HCT116 (cell line): ENCODE measurements at regions not wholly inside any gene's neighbourhood (a gene's known extent, or its start where the extent isn't known, plus 50 kb on each side); places are given as distances from the start of the nearest gene placed in this dataset.
"Not testable (repeated sequence)": the region's sequence is repeated elsewhere in the genome, so short reads cannot be mapped to it uniquely, and the experiment has no call there.

Source experiments
- ATAC-seq: fragments of 200-7000 bp; cut with Tn5 transposase; 2 replicates; pipeline ENCODE4 v1.9.1; 2020; ENCODE audit warnings: mild to moderate bottlenecking, moderate library complexity
- BruUV-seq: library from RNA; stranded (reverse); fragments of 400-500 nt; replicated peaks from 2 replicates; lab custom pipeline; 2021; lab: Mats Ljungman, UMichigan
- CTCF ChIA-PET: fragments of 300-600 bp; sonication (Branson Sonifier 250); formaldehyde crosslinking; loops from one replicate; lab custom pipeline; 2021; ENCODE audit warnings: antibody characterized with exemption; lab: Charles Lee
- POLR2A ChIA-PET: fragments of 300-600, 350-600 bp; sonication (Branson Sonifier 250); formaldehyde crosslinking; loops from one replicate; lab custom pipeline; 2021; ENCODE audit warnings: antibody characterized with exemption; lab: Charles Lee
- RAD21 ChIA-PET, 2 experiments: fragments of 300-600 bp; sonication (Branson Sonifier 250); formaldehyde crosslinking; loops; one replicate each; lab custom pipeline; 2023; ENCODE audit warnings: low total read pairs in 2 of 2; ENCODE audit not compliant: uncharacterized antibody in 2 of 2, unreplicated experiment in 2 of 2, low non-redundant PET in 1 of 2; lab: Charles Lee
- DNase-seq: peaks from one replicate; pipeline ENCODE4 v3.0.0-alpha.2; 2010; ENCODE audit warnings: low read depth, low spot score
- H2AFZ ChIP-seq: fragments of 200-600 bp; shearing (Covaris generic), sonication (generic); 2 replicates; pipeline ENCODE4 v1.6.1; 2017; ENCODE audit warnings: low read depth, mixed run types, mixed read lengths, antibody characterized with exemption, low read length; ENCODE audit not compliant: poor library complexity, severe bottlenecking
- H3K27ac ChIP-seq: 2 replicates; pipeline ENCODE4 v1.5.1; 2012; ENCODE audit warnings: low read depth, low read length
- H3K27me3 ChIP-seq: fragments of 200-600 bp; sonication (generic); 2 replicates; pipeline ENCODE4 v1.6.1; 2016; ENCODE audit warnings: mixed run types, low read length, mixed read lengths; ENCODE audit not compliant: insufficient read depth
- H3K36me3 ChIP-seq, 2 experiments: fragments of 200-500 bp in 1 of 2; fragments of 200-600 bp in 1 of 2; sonication (Bioruptor generic) in 1 of 2; sonication (generic) in 1 of 2; 2 replicates each; pipeline versions ENCODE4 v1.5.1 to v1.6.1; 2014 to 2016; ENCODE audit warnings: low read length in 2 of 2, inconsistent platforms in 1 of 2, mixed read lengths in 1 of 2, mixed run types in 1 of 2; ENCODE audit not compliant: insufficient read depth in 2 of 2, control insufficient read depth in 1 of 2
- H3K4me1 ChIP-seq, 2 experiments: fragments of 200-600 bp in 1 of 2; sonication (generic) in 1 of 2; 2 replicates each; pipeline versions ENCODE4 v1.5.1 to v1.6.1; 2012 to 2017; ENCODE audit warnings: low read length in 2 of 2, inconsistent platforms in 1 of 2, mild to moderate bottlenecking in 1 of 2, mixed read lengths in 1 of 2, mixed run types in 1 of 2, moderate library complexity in 1 of 2; ENCODE audit not compliant: insufficient read depth in 2 of 2, control insufficient read depth in 1 of 2
- H3K4me2 ChIP-seq: fragments of 200-600 bp; sonication (generic); 2 replicates; pipeline ENCODE4 v1.6.1; 2017; ENCODE audit warnings: mixed run types, low read length, mixed read lengths
- H3K4me3 ChIP-seq, 2 experiments: fragments of 200-600 bp in 1 of 2; sonication (generic) in 1 of 2; replicated peaks in 1 of 2; 2 replicates each; pipeline ENCODE4 v1.5.1; 2011 to 2016; ENCODE audit warnings: low read length in 2 of 2, control low read depth in 1 of 2, low read depth in 1 of 2, mild to moderate bottlenecking in 1 of 2, mixed read lengths in 1 of 2, mixed run types in 1 of 2
- H3K79me2 ChIP-seq: fragments of 200-600 bp; sonication (generic); 2 replicates; pipeline ENCODE4 v1.6.1; 2017; ENCODE audit warnings: mild to moderate bottlenecking, mixed run types, low read length, moderate library complexity, mixed read lengths; ENCODE audit not compliant: insufficient read depth
- H3K9ac ChIP-seq: fragments of 200-600 bp; sonication (generic); 2 replicates; pipeline ENCODE4 v1.6.1; 2016; ENCODE audit warnings: low read length, mixed read lengths
- H3K9me2 ChIP-seq: fragments of 200-600 bp; sonication (generic), shearing (Covaris generic); 2 replicates; pipeline ENCODE4 v1.6.1; 2017; ENCODE audit warnings: mixed run types, mild to moderate bottlenecking, moderate library complexity; ENCODE audit not compliant: insufficient read depth
- H3K9me3 ChIP-seq, 2 experiments: fragments of 200-500 bp in 1 of 2; fragments of 200-600 bp in 1 of 2; sonication (Bioruptor generic) in 1 of 2; sonication (generic) in 1 of 2; 2 replicates each; pipeline ENCODE4 v1.6.1; 2014 to 2017; ENCODE audit warnings: low read length in 2 of 2, mixed read lengths in 2 of 2, inconsistent platforms in 1 of 2, low read depth in 1 of 2, mild to moderate bottlenecking in 1 of 2, mixed run types in 1 of 2, moderate library complexity in 1 of 2; ENCODE audit not compliant: control insufficient read depth in 1 of 2, insufficient read depth in 1 of 2
- H4K20me1 ChIP-seq: fragments of 200-600 bp; sonication (generic), shearing (Covaris generic); 2 replicates; pipeline ENCODE4 v1.6.1; 2017; ENCODE audit warnings: mixed run types, mild to moderate bottlenecking, moderate library complexity; ENCODE audit not compliant: insufficient read depth
- EZH2phosphoT487 ChIP-seq: fragments of 200-600 bp; IDR thresholded peaks from 2 replicates; pipeline ENCODE4 v1.6.1; 2018; ENCODE audit warnings: antibody characterized with exemption, borderline replicate concordance
- FOSL1 ChIP-seq: IDR thresholded peaks from 2 replicates; pipeline ENCODE4 v1.6.1; 2012; ENCODE audit warnings: low read depth
- SRF ChIP-seq: IDR thresholded peaks from 2 replicates; pipeline ENCODE4 v1.6.1; 2012; ENCODE audit warnings: low read depth
- intact Hi-C: fragments of 100-400 bp; cut with micrococcal nuclease; formaldehyde crosslinking; loops from 2 replicates; pipeline ENCODE4 v1.10.0; 2022

GRCh38 chr6:170140129-170140528, 150.7 kb downstream of the DLL1 start:
- Histone ChIP-seq H2AFZ (no peak overlapping the region), H3K9me2 (no peaks in the 10 kb centered on the region), H3K36me3 (no peaks in the 10 kb centered on the region), H3K27me3 (no peaks in the 10 kb centered on the region), H3K4me3 (no peak overlapping the region), H3K4me2 (no peak overlapping the region), H3K79me2 (no peaks in the 10 kb centered on the region), H4K20me1 (no peaks in the 10 kb centered on the region), H3K4me1 (no peaks in the 10 kb centered on the region), H3K9me3 (peaks cover 7 to 11% of the 10 kb centered on the region in 2 experiments; a peak in 2 of 4 replicates), H3K9ac (no peak overlapping the region), H3K27ac (no peak overlapping the region)
- ATAC-seq (no peak), DNase-seq (no peak)
- no peak for TF ChIP-seq SRF
- no peak for TF ChIP-seq EZH2phosphoT487
- BruUV-seq: no TSS peak
- intact Hi-C loops: no loop called here
- POLR2A ChIA-PET: no interaction called here
- CTCF ChIA-PET: no interaction called here
- RAD21 ChIA-PET: no interaction called here

GRCh38 chr6:170139531-170139930, 151.3 kb downstream of the DLL1 start:
- intact Hi-C loops: no loop called here
- Histone ChIP-seq H3K4me1 (no peaks in the 10 kb centered on the region), H3K9me3 (peaks cover 3 to 10% of the 10 kb centered on the region in 2 experiments; a peak in 2 of 4 replicates), H3K27me3 (no peaks in the 10 kb centered on the region), H3K9ac (no peak overlapping the region), H3K36me3 (no peaks in the 10 kb centered on the region), H4K20me1 (no peaks in the 10 kb centered on the region), H3K27ac (no peak overlapping the region), H2AFZ (no peak overlapping the region), H3K9me2 (no peaks in the 10 kb centered on the region), H3K4me3 (no peak overlapping the region), H3K4me2 (no peak overlapping the region), H3K79me2 (no peaks in the 10 kb centered on the region)
- ATAC-seq (no peak), DNase-seq (no peak)
- ChIA-PET RAD21 (no interaction called here), POLR2A (no interaction called here), CTCF (no interaction called here)
- no TSS peak for BruUV-seq
- no peak for TF ChIP-seq FOSL1

- H3K79me2 ChIP-seq, H3K27me3 ChIP-seq, H3K4me1 ChIP-seq, H3K27ac ChIP-seq, ATAC-seq, H2AFZ ChIP-seq, CTCF ChIA-PET, H4K20me1 ChIP-seq, H3K4me2 ChIP-seq, H3K36me3 ChIP-seq, H3K9me3 ChIP-seq, H3K9ac ChIP-seq, RAD21 ChIA-PET, DNase-seq, H3K9me2 ChIP-seq, H3K4me3 ChIP-seq, BruUV-seq, POLR2A ChIA-PET, intact Hi-C loops: not testable (repeated sequence)
Measured at GRCh38 chr6:170139046-170139445, 151.8 kb downstream of the DLL1 start.
